Endothelial cell of umbilical vein (primary cell): ENCODE measurements at regions not wholly inside any gene's neighbourhood (a gene's known extent, or its start where the extent isn't known, plus 50 kb on each side); places are given as distances from the start of the nearest gene placed in this dataset.

Experiments
- BruUV-seq: library from RNA; stranded (reverse); fragments of 400-500 nt; replicated peaks from 2 replicates; lab custom pipeline; 2021; lab: Mats Ljungman, UMichigan
- CTCF ChIA-PET: fragments of 300-600, 350-600 bp; sonication (Branson Sonifier 250); formaldehyde crosslinking; loops from one replicate; lab custom pipeline; 2021; ENCODE audit warnings: antibody characterized with exemption, inconsistent platforms; lab: Charles Lee
- POLR2A ChIA-PET: fragments of 300-600, 350-600 bp; sonication (Branson Sonifier 250); formaldehyde crosslinking; loops from one replicate; lab custom pipeline; 2021; ENCODE audit warnings: antibody characterized with exemption, inconsistent platforms; lab: Charles Lee
- DNase-seq: peaks from one replicate; pipeline ENCODE4 v3.0.0-alpha.2; 2011; ENCODE audit warnings: low read depth, low spot score
- FAIRE-seq: peaks from 2 replicates; lab custom pipeline; 2011; peaks lifted over from hg19 to GRCh38; lab: Jason Lieb, UNC
- H2AFZ ChIP-seq: 2 replicates; pipeline ENCODE4 v1.6.0; 2012; ENCODE audit warnings: low read depth, low read length, control low read depth, inconsistent platforms
- H3K27ac ChIP-seq: 2 replicates; pipeline ENCODE4 v1.5.1; 2011; ENCODE audit warnings: low read depth, mild to moderate bottlenecking, control low read depth, low read length, moderate library complexity; ENCODE audit not compliant: insufficient read depth
- H3K27me3 ChIP-seq, 2 experiments: 2 replicates each; pipeline versions ENCODE4 v1.6.0 to v1.6.1; 2011; ENCODE audit warnings: low read length in 2 of 2, mixed read lengths in 1 of 2; ENCODE audit not compliant: control insufficient read depth in 2 of 2, insufficient read depth in 2 of 2
- H3K36me3 ChIP-seq, 2 experiments: 2 replicates in 1 of 2; 3 replicates in 1 of 2; pipeline ENCODE4 v1.5.1; 2011; ENCODE audit warnings: low read length in 2 of 2, mild to moderate bottlenecking in 1 of 2, moderate library complexity in 1 of 2; ENCODE audit not compliant: control insufficient read depth in 2 of 2, insufficient read depth in 2 of 2; ENCODE audit errors: extremely low read depth in 1 of 2
- H3K4me1 ChIP-seq: 3 replicates; pipeline ENCODE4 v1.5.1; 2011; ENCODE audit warnings: mild to moderate bottlenecking, low read length; ENCODE audit not compliant: control insufficient read depth, insufficient read depth; ENCODE audit errors: extremely low read depth
- H3K4me2 ChIP-seq: 2 replicates; pipeline ENCODE4 v1.6.1; 2011; ENCODE audit warnings: low read length, control low read depth, mixed read lengths; ENCODE audit not compliant: insufficient read depth
- H3K4me3 ChIP-seq, 3 experiments: fragments of 200-600 bp in 1 of 3; sonication (generic), shearing (Covaris generic) in 1 of 3; replicated peaks in 1 of 3; 2 replicates each; pipeline ENCODE4 v1.5.1; 2011 to 2016; ENCODE audit warnings: control low read depth in 3 of 3, low read length in 3 of 3, mild to moderate bottlenecking in 2 of 3, inconsistent platforms in 1 of 3, low read depth in 1 of 3, moderate library complexity in 1 of 3; ENCODE audit not compliant: insufficient read depth in 1 of 3
- H3K79me2 ChIP-seq: 2 replicates; pipeline ENCODE4 v1.6.0; 2012; ENCODE audit warnings: low read length, inconsistent platforms; ENCODE audit not compliant: control insufficient read depth, insufficient read depth
- H3K9ac ChIP-seq: replicated peaks from 2 replicates; pipeline ENCODE3; 2011; ENCODE audit warnings: low read length, control low read depth; ENCODE audit not compliant: insufficient read depth; ENCODE audit errors: extremely low read depth
- H3K9me1 ChIP-seq: replicated peaks from 3 replicates; pipeline ENCODE4 v1.6.0; 2011; ENCODE audit warnings: mild to moderate bottlenecking, low read length; ENCODE audit not compliant: control insufficient read depth, insufficient read depth; ENCODE audit errors: extremely low read depth
- H3K9me3 ChIP-seq: replicated peaks from 2 replicates; pipeline ENCODE4 v1.5.1; 2012; ENCODE audit warnings: low read length, inconsistent platforms; ENCODE audit not compliant: control insufficient read depth, insufficient read depth
- H4K20me1 ChIP-seq: replicated peaks from 2 replicates; pipeline ENCODE3; 2011; ENCODE audit warnings: mild to moderate bottlenecking, low read length; ENCODE audit not compliant: control insufficient read depth, insufficient read depth; ENCODE audit errors: extremely low read depth
- EZH2 ChIP-seq: IDR thresholded peaks from 2 replicates; pipeline ENCODE4 v1.6.1; 2012; ENCODE audit warnings: borderline replicate concordance, low read depth, mild to moderate bottlenecking, moderate library complexity, low read length, inconsistent platforms; ENCODE audit not compliant: severe bottlenecking
- FOS ChIP-seq: IDR thresholded peaks from 2 replicates; pipeline ENCODE4 v1.6.1; 2011; ENCODE audit warnings: mild to moderate bottlenecking, low read length, moderate library complexity, borderline replicate concordance; ENCODE audit not compliant: insufficient read depth
- GATA2 ChIP-seq: IDR thresholded peaks from 2 replicates; pipeline ENCODE4 v1.7.0; 2011; ENCODE audit warnings: low read depth, mild to moderate bottlenecking, moderate library complexity, mixed read lengths, low read length; ENCODE audit not compliant: insufficient read length, insufficient read depth
- JUN ChIP-seq: IDR thresholded peaks from 2 replicates; pipeline ENCODE4 v1.6.1; 2011; ENCODE audit warnings: borderline replicate concordance, low read depth; ENCODE audit not compliant: insufficient read length, insufficient read depth
- MYC ChIP-seq: IDR thresholded peaks from one replicate; pipeline ENCODE4 v1.6.1; 2011; ENCODE audit warnings: mild to moderate bottlenecking, low read depth, low read length
- POLR2A ChIP-seq: IDR thresholded peaks from 2 replicates; pipeline ENCODE4 v1.6.1; 2012; ENCODE audit warnings: low read depth, mild to moderate bottlenecking, control low read depth, low read length
- POLR2AphosphoS5 ChIP-seq: IDR thresholded peaks from 2 replicates; pipeline ENCODE4 v1.6.1; 2012; ENCODE audit warnings: low read depth, mild to moderate bottlenecking, control low read depth, low read length, moderate library complexity; ENCODE audit not compliant: insufficient read depth
- dilution Hi-C: fragments of 300-500 bp; cut with MboI; formaldehyde crosslinking; loops from one replicate; pipeline ENCODE4 v1.15.0; 2019; ENCODE audit warnings: low sequenced_read_pairs; ENCODE audit not compliant: extremely low pct_ligation_motif_present
- intact Hi-C: fragments of 100-400 bp; cut with micrococcal nuclease; formaldehyde crosslinking; loops from one replicate; pipeline ENCODE4 v1.10.0; 2022
- TF ChIP-seq, protein P1 (sequence below), 2 donors: IDR thresholded peaks; 1 replicate in 1 of 2; 2 replicates in 1 of 2; pipeline ENCODE4 v1.5.1; 2011; ENCODE audit warnings: low read length in 2 of 2, mild to moderate bottlenecking in 2 of 2, moderate library complexity in 2 of 2, control low read depth in 1 of 2, inconsistent platforms in 1 of 2, low read depth in 1 of 2; ENCODE audit not compliant: insufficient read depth in 1 of 2; ENCODE audit errors: extremely low read depth in 1 of 2
- TF ChIP-seq, protein P2 (sequence below): IDR thresholded peaks from 2 replicates; pipeline ENCODE4 v1.6.1; 2011; ENCODE audit not compliant: insufficient read depth, insufficient read length

DNA sequence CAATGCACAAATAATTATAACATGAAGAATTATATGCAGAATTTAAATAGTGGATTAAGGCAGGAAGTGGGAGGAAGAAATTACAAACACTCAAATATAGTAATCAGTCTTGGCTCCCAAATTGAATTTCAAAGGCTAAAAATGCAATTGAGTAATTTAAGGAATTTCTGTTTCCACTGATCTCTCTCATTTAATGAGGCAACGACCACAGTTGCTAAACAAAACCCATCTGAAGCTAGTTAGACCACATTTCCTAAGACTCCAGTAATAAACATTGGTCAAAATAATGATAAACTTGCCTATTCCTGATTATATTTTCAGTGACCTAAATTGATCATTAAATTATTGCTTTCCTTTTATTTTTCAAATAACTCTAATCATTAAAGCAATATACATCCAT, 174.3 kb upstream of the GRIN3A start:
- dilution Hi-C loops (no loop called here), intact Hi-C loops (no loop called here)
- Histone ChIP-seq H3K36me3 (no peaks in the 10 kb centered on the region), H3K79me2 (no peaks in the 10 kb centered on the region), H3K9me3 (peaks cover 2% of the 10 kb centered on the region), H3K4me1 (no peaks in the 10 kb centered on the region), H3K9me1 (no peaks in the 10 kb centered on the region), H3K4me2 (no peak overlapping the region), H3K27me3 (no peaks in the 10 kb centered on the region), H3K27ac (no peak overlapping the region), H2AFZ (no peak overlapping the region), H3K4me3 (no peak overlapping the region), H3K9ac (no peak overlapping the region), H4K20me1 (no peaks in the 10 kb centered on the region)
- ChIA-PET POLR2A (no interaction called here), CTCF (no interaction called here)
- FAIRE-seq = no peak
- no peak for DNase-seq
- TF ChIP-seq JUN (no peak), POLR2AphosphoS5 (no peak), FOS (no peak), POLR2A (no peak), EZH2 (no peak), MYC (no peak), GATA2 (no peak)
- TF ChIP-seq, protein P1, sequence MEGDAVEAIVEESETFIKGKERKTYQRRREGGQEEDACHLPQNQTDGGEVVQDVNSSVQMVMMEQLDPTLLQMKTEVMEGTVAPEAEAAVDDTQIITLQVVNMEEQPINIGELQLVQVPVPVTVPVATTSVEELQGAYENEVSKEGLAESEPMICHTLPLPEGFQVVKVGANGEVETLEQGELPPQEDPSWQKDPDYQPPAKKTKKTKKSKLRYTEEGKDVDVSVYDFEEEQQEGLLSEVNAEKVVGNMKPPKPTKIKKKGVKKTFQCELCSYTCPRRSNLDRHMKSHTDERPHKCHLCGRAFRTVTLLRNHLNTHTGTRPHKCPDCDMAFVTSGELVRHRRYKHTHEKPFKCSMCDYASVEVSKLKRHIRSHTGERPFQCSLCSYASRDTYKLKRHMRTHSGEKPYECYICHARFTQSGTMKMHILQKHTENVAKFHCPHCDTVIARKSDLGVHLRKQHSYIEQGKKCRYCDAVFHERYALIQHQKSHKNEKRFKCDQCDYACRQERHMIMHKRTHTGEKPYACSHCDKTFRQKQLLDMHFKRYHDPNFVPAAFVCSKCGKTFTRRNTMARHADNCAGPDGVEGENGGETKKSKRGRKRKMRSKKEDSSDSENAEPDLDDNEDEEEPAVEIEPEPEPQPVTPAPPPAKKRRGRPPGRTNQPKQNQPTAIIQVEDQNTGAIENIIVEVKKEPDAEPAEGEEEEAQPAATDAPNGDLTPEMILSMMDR (IDR thresholded peaks at IDR 0.05; ENCODE audit: extremely low read depth in 1 of 2, insufficient read depth in 1 of 2, low read depth in 1 of 2, low read length in 2 of 2) = no peak
- TF ChIP-seq, protein P2, sequence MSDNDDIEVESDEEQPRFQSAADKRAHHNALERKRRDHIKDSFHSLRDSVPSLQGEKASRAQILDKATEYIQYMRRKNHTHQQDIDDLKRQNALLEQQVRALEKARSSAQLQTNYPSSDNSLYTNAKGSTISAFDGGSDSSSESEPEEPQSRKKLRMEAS = no peak
- BruUV-seq = no TSS peak
